Calu3 (cell line): ENCODE measurements at regions not wholly inside any gene's neighbourhood (a gene's known extent, or its start where the extent isn't known, plus 50 kb on each side); places are given as distances from the start of the nearest gene placed in this dataset.

Experiments used
- BruUV-seq: library from RNA; stranded (reverse); fragments of 400-500 nt; replicated peaks from 2 replicates; lab custom pipeline; 2021; lab: Mats Ljungman, UMichigan
- CTCF ChIA-PET: fragments of 300-600 bp; sonication (Branson Sonifier 250); formaldehyde crosslinking; loops from one replicate; lab custom pipeline; 2022; ENCODE audit warnings: antibody characterized with exemption; lab: Charles Lee
- DNase-seq: peaks from one replicate; pipeline ENCODE4 v3.0.0; 2022
- H3K27ac Mint-ChIP-seq: one replicate; pipeline ENCODE4 v1.8.0; 2022; ENCODE audit warnings: mixed read lengths; ENCODE audit not compliant: unreplicated experiment
- H3K27me3 Mint-ChIP-seq: one replicate; pipeline ENCODE4 v1.8.0; 2022; ENCODE audit warnings: mixed read lengths; ENCODE audit not compliant: unreplicated experiment
- H3K36me3 Mint-ChIP-seq: one replicate; pipeline ENCODE4 v1.8.0; 2022; ENCODE audit warnings: mild to moderate bottlenecking, moderate library complexity, mixed read lengths; ENCODE audit not compliant: insufficient read depth, unreplicated experiment
- H3K4me1 Mint-ChIP-seq: one replicate; pipeline ENCODE4 v1.8.0; 2022; ENCODE audit warnings: mild to moderate bottlenecking, low read depth, mixed read lengths; ENCODE audit not compliant: unreplicated experiment
- H3K4me3 Mint-ChIP-seq: one replicate; pipeline ENCODE4 v1.8.0; 2022; ENCODE audit warnings: mild to moderate bottlenecking, low read depth, moderate library complexity, mixed read lengths; ENCODE audit not compliant: unreplicated experiment
- H3K9me3 Mint-ChIP-seq: one replicate; pipeline ENCODE4 v1.8.0; 2022; ENCODE audit warnings: low read depth, mixed read lengths; ENCODE audit not compliant: unreplicated experiment
- intact Hi-C: fragments of 100-400 bp; cut with micrococcal nuclease; formaldehyde crosslinking; loops from one replicate; pipeline ENCODE4 v1.10.0; 2022; ENCODE audit not compliant: unreplicated experiment
- TF ChIP-seq, protein P1 (sequence below): fragments of 200-600 bp; IDR thresholded peaks from one replicate; pipeline ENCODE4 v1.8.0; 2022; ENCODE audit warnings: antibody characterized with exemption; ENCODE audit not compliant: unreplicated experiment

DNA sequence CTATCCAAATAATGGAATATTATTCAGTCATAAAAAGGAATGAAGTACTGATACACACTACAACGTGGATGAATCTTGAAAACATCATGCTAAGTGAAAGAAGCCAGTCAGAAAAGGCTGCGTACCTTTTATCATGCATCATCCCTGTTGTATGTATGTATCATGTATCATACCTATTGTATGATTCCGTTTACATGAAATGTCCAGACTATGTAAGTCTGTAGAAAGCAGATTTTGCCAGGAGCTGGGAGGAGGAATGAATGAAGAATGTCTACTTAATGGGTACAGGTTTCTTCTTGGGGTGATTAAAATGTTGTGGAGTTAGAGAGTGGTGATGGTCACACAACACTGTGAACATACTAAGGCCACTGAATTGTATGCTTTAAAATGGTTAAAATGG is 135.9 kb upstream of the KLF14 start:
- Mint-ChIP-seq H3K27me3 (no peaks in the 10 kb centered on the region), H3K36me3 (peaks cover 94% of the 10 kb centered on the region), H3K9me3 (no peaks in the 10 kb centered on the region), H3K27ac (peak overlapping the region; percentile 13), H3K4me1 (peaks cover 43% of the 10 kb centered on the region), H3K4me3 (no peak overlapping the region)
- intact Hi-C loops, result no loop called here
- DNase-seq, result no peak
- TF ChIP-seq, protein P1, sequence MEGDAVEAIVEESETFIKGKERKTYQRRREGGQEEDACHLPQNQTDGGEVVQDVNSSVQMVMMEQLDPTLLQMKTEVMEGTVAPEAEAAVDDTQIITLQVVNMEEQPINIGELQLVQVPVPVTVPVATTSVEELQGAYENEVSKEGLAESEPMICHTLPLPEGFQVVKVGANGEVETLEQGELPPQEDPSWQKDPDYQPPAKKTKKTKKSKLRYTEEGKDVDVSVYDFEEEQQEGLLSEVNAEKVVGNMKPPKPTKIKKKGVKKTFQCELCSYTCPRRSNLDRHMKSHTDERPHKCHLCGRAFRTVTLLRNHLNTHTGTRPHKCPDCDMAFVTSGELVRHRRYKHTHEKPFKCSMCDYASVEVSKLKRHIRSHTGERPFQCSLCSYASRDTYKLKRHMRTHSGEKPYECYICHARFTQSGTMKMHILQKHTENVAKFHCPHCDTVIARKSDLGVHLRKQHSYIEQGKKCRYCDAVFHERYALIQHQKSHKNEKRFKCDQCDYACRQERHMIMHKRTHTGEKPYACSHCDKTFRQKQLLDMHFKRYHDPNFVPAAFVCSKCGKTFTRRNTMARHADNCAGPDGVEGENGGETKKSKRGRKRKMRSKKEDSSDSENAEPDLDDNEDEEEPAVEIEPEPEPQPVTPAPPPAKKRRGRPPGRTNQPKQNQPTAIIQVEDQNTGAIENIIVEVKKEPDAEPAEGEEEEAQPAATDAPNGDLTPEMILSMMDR, result no peak
- no TSS peak for BruUV-seq
- CTCF ChIA-PET, result no interaction called here

DNA sequence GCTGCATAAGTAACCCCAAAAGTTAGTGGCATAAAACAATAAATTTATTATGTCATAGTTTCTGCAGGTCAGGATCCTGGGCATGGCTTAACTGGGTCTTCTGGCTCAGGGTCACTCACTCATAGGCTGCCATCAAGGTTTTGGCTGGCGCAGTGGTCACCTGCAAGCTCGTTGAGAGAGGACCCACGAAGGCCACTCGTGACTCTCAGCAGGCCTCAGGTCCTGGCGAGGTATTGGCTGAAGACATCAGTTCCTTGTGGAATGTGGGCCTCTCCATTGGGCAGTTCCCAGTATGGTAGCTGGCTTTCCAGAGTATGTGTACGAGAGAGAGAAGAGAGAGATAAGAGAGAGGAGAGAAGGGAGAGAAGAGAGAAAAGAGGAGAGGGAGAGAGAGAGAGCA is 138.3 kb upstream of the KLF14 start:
- Mint-ChIP-seq H3K4me3 (no peak overlapping the region), H3K27me3 (no peaks in the 10 kb centered on the region), H3K27ac (peak overlapping the region; percentile 45), H3K9me3 (no peaks in the 10 kb centered on the region), H3K36me3 (peaks cover 94% of the 10 kb centered on the region), H3K4me1 (peaks cover 51% of the 10 kb centered on the region)
- CTCF ChIA-PET, result interaction anchor here (0.6 to 1.0 kb wide), 2 partner anchors 65 to 68 kb away, joined by 3 to 4 read pairs; no protein-coding TSS in a partner anchor
- DNase-seq, result no peak
- intact Hi-C loops, result no loop called here
- no TSS peak for BruUV-seq
- TF ChIP-seq, protein P1, result no peak

DNA sequence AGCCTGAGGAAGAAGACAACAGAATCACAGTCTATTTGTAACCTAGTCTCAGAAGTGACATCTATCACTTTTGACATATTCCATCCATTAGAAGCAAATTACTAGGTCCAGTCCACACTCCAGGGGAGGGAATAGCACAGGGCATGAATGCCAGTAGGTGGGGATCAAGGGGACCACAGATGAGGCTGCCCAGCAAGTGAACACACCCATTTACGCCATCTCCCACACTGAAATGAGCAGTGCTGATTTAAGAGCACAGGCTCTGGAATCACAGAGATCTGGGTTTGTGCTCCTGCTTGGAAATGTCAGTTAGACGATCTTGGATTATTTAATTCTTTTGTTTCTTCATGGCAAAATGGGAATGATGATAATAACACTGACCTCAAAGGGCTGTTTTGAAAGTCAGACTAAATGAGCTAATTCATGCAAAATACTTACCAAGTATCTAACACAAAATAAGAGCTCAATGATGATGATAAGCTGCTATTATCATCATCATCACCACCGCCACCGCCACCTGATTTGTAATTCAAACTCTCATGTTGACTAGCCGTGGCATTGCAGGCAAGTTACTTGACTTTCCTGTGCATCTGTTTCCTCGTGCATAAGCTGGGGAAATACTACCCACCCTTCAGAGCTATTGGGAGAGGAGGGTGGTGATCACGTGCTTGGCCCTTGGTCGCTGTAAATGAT is 138.9 kb upstream of the KLF14 start:
- Mint-ChIP-seq H3K9me3 (no peaks in the 10 kb centered on the region), H3K36me3 (peaks cover 94% of the 10 kb centered on the region), H3K27me3 (no peaks in the 10 kb centered on the region), H3K27ac (peak overlapping the region; percentile 45), H3K4me1 (peaks cover 48% of the 10 kb centered on the region), H3K4me3 (no peak overlapping the region)
- CTCF ChIA-PET, result interaction anchor here (0.6 to 1.0 kb wide), 2 partner anchors 65 to 68 kb away, joined by 3 to 4 read pairs; no protein-coding TSS in a partner anchor
- TF ChIP-seq, protein P1, result no peak
- no peak for DNase-seq
- BruUV-seq, result no TSS peak
- intact Hi-C loops, result no loop called here

DNA sequence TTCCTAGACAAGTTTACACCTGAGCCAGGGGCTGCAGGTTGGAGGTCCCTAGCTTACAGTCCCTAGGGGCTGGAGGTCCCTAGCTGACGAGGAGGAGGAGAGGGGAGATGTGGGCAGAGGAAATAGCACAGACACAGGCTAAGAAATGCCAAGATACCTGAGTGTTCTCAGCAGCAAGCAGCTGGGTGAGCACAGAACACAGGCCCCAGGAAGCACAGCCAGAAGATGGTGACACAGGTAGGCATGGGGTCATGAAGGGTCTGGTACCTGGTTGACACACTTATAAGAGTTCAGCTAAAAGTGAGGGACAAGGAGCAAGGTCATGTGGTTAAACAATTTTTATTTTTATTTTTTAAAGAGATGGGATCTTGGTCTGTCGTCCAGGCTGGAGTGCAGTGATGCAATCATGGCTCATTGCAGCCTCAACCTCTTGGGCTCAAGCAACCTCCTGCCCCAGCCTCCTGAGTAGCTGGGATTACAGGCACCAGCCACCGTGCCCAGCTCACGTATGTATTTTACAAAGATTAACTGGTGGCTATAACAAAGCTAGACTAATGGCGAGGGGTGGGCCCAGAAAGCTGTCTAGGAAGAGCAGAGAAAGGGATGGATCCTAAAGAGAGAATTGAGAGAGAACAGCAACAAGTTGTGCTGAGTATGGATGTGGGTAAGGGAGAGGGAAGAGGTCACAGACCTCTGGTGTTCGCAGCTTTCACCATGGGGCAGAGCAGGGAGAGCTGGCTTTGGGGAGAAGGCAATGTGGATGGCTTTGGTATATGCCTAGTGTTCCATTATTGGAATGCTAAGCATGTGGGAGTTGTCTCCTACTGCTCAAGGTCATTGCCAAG is 140.3 kb upstream of the KLF14 start:
- BruUV-seq, result no TSS peak
- peak overlapping the region; percentile 8 for H3K4me3 Mint-ChIP-seq
- DNase-seq, result no peak
- no peaks in the 10 kb centered on the region for H3K9me3 Mint-ChIP-seq
- H3K4me1 Mint-ChIP-seq, result peaks cover 55% of the 10 kb centered on the region
- peak overlapping the region; percentile 45 for H3K27ac Mint-ChIP-seq
- H3K27me3 Mint-ChIP-seq, result no peaks in the 10 kb centered on the region
- CTCF ChIA-PET, result interaction anchor here (1.4 to 1.6 kb wide), 2 partner anchors 11 to 30 kb away, joined by 6 read pairs; no protein-coding TSS in a partner anchor
- intact Hi-C loops, result no loop called here
- peaks cover 94% of the 10 kb centered on the region for H3K36me3 Mint-ChIP-seq
- TF ChIP-seq, protein P1, result no peak
